ENCODE measurements at regions not wholly inside any gene's neighbourhood (a gene's known extent, or its start where the extent isn't known, plus 50 kb on each side); places are given as distances from the start of the nearest gene placed in this dataset.
"Not testable (repeated sequence)": the region's sequence is repeated elsewhere in the genome, so short reads cannot be mapped to it uniquely, and the experiment has no call there.

DNA sequence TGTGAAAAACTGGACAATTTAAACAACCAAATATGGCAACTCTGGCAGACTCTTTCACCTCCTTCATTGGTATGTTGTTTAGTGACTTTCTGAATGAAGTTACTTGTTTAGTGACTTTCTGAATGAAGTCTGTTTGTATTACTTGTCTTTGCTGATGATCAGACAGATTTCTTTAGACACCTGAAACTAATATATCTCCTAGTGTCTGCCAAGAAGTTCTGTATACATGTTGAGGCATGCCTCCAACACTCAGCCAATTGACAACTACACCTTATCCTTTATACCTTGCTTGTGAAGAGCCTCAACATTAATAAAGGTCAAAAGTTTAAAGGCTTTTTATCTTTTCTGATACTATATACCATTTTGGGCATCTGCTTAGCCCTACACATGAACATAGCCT lies 725.4 kb upstream of the EPHA7 start:
- Histone ChIP-seq H2AFZ (replicated peaks) (peak overlapping the region; percentile 35), H3K36me3 (no peaks in the 10 kb centered on the region), H3K4me3 (no peak overlapping the region), H4K20me1 (ENCODE audit: low read depth) (no peaks in the 10 kb centered on the region), H3K27me3 (no peaks in the 10 kb centered on the region), H3K4me1 (no peaks in the 10 kb centered on the region), H3K27ac (no peak overlapping the region), H3K9me3 (ENCODE audit: low read depth) (no peaks in the 10 kb centered on the region), H3K79me2 (ENCODE audit: low read depth) (no peaks in the 10 kb centered on the region), H3K4me2 (no peak overlapping the region), H3K9ac (no peak overlapping the region), H3F3A (ENCODE audit: low read depth) (no peaks in the 10 kb centered on the region)
- H3K27me3 Mint-ChIP-seq (ENCODE audit: insufficient read depth, low read depth), result no peaks in the 10 kb centered on the region
- peaks cover 8% of the 10 kb centered on the region for H3K9me3 Mint-ChIP-seq
- no peak for DNase-seq (ENCODE audit: low spot score)
- H3K36me3 Mint-ChIP-seq, result no peaks in the 10 kb centered on the region
- H3K4me1 Mint-ChIP-seq, result peaks cover 4% of the 10 kb centered on the region
- no peak for TF ChIP-seq CTCF (IDR thresholded peaks at IDR 0.05)
- no peak for TF ChIP-seq EZH2phosphoT487 (IDR thresholded peaks at IDR 0.05)
- TF ChIP-seq EZH2 (IDR thresholded peaks at IDR 0.05), result no peak
- H3K4me3 Mint-ChIP-seq, result no peak overlapping the region
- no peak overlapping the region for H3K27ac Mint-ChIP-seq

GRCh38 chr6:94137178-94137577 lies 717.8 kb upstream of the EPHA7 start:
- not testable (repeated sequence) for H3K9me3 Mint-ChIP-seq; H3K27me3 ChIP-seq; H3K9ac ChIP-seq; H3K27ac Mint-ChIP-seq; H2AFZ ChIP-seq (replicated peaks); H3K27me3 Mint-ChIP-seq (ENCODE audit: insufficient read depth, low read depth); H3K36me3 ChIP-seq; H3K4me1 ChIP-seq; H3K4me3 ChIP-seq; H3K4me2 ChIP-seq; H3K27ac ChIP-seq; H3K36me3 Mint-ChIP-seq; H4K20me1 ChIP-seq (ENCODE audit: low read depth); DNase-seq (ENCODE audit: low spot score); H3K9me3 ChIP-seq (ENCODE audit: low read depth); H3F3A ChIP-seq (ENCODE audit: low read depth); H3K79me2 ChIP-seq (ENCODE audit: low read depth); H3K4me3 Mint-ChIP-seq
- peaks cover 13% of the 10 kb centered on the region for H3K4me1 Mint-ChIP-seq

DNA sequence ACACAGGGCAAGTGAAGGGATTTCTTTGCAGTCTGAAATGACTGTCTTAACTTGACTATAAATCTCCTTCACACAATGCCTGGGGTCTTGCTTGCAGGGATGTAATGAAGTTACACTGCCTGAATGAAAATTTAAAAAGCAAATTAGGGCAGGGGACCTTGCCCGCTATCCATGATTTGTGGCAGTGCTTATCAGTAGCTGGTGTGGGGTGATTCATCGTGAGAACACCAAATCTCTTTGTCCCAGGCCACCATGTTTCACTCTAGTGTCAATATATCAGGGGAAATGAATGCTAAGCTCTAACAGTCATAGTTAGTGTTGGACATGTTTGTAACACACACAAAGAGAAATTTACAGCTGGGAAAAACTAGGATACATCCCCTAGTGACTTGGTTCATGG lies 713.7 kb upstream of the EPHA7 start:
- no peak for TF ChIP-seq CTCF (IDR thresholded peaks at IDR 0.05)
- no peaks in the 10 kb centered on the region for H4K20me1 ChIP-seq (ENCODE audit: low read depth)
- Mint-ChIP-seq H3K27ac (peak overlapping the region; percentile 89), H3K9me3 (no peaks in the 10 kb centered on the region), H3K36me3 (no peaks in the 10 kb centered on the region), H3K4me3 (no peak overlapping the region), H3K4me1 (peaks cover 46% of the 10 kb centered on the region), H3K27me3 (ENCODE audit: insufficient read depth, low read depth) (no peaks in the 10 kb centered on the region)
- peaks cover 37% of the 10 kb centered on the region for H3K4me1 ChIP-seq
- H3K79me2 ChIP-seq (ENCODE audit: low read depth), result no peaks in the 10 kb centered on the region
- H3K4me2 ChIP-seq, result no peak overlapping the region
- H3F3A ChIP-seq (ENCODE audit: low read depth), result peaks cover 15% of the 10 kb centered on the region
- no peak overlapping the region for H2AFZ ChIP-seq (replicated peaks)
- H3K27me3 ChIP-seq, result no peaks in the 10 kb centered on the region
- no peak overlapping the region for H3K27ac ChIP-seq
- no peaks in the 10 kb centered on the region for H3K9me3 ChIP-seq (ENCODE audit: low read depth)
- no peak overlapping the region for H3K4me3 ChIP-seq
- H3K36me3 ChIP-seq, result no peaks in the 10 kb centered on the region
- no peak for DNase-seq (ENCODE audit: low spot score)
- H3K9ac ChIP-seq, result no peak overlapping the region

DNA sequence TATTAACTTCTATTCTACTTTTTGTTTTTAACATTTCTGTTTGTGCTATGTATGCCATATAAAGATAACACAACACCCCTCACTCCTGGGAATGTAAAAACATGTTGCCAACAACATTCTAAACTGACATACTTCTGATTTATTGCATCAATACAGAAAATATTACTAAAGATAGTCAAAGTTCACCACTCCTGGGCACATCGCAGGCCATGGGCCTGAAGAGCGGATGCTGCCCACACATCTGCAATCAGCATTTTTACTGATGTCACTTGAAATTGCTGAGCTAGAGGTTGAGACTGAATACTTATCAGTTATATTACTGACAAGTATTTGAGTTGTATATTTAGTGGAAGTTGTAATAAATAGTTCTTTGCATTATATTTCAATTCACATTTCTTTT lies 711.9 kb upstream of the EPHA7 start:
- Histone ChIP-seq H3K9ac (no peak overlapping the region), H3K4me1 (peaks cover 42% of the 10 kb centered on the region), H3F3A (ENCODE audit: low read depth) (peaks cover 15% of the 10 kb centered on the region), H4K20me1 (ENCODE audit: low read depth) (no peaks in the 10 kb centered on the region), H3K27me3 (no peaks in the 10 kb centered on the region), H3K79me2 (ENCODE audit: low read depth) (no peaks in the 10 kb centered on the region), H3K9me3 (ENCODE audit: low read depth) (no peaks in the 10 kb centered on the region), H3K4me2 (peak overlapping the region; percentile 70), H3K36me3 (no peaks in the 10 kb centered on the region), H3K27ac (peak overlapping the region; percentile 91), H3K4me3 (no peak overlapping the region), H2AFZ (replicated peaks) (no peak overlapping the region)
- peaks cover 51% of the 10 kb centered on the region for H3K4me1 Mint-ChIP-seq
- no peak for DNase-seq (ENCODE audit: low spot score)
- no peaks in the 10 kb centered on the region for H3K9me3 Mint-ChIP-seq
- H3K4me3 Mint-ChIP-seq, result no peak overlapping the region
- TF ChIP-seq EZH2 (IDR thresholded peaks at IDR 0.05) (no peak), EZH2phosphoT487 (IDR thresholded peaks at IDR 0.05) (no peak), CTCF (IDR thresholded peaks at IDR 0.05) (no peak)
- no peaks in the 10 kb centered on the region for H3K27me3 Mint-ChIP-seq (ENCODE audit: insufficient read depth, low read depth)
- H3K36me3 Mint-ChIP-seq, result no peaks in the 10 kb centered on the region
- H3K27ac Mint-ChIP-seq, result peak overlapping the region; percentile 60

All from neural progenitor cell (in vitro differentiated cells).